WTC11 (cell line): ENCODE measurements at regions not wholly inside any gene's neighbourhood (a gene's known extent, or its start where the extent isn't known, plus 50 kb on each side); places are given as distances from the start of the nearest gene placed in this dataset.

ENCODE experiments used
- TEAD4 ChIP-seq: sonication (generic); formaldehyde crosslinking; IDR thresholded peaks from 2 replicates; pipeline ENCODE4 v1.8.0; 2022; ENCODE audit warnings: mild to moderate bottlenecking, missing genetic modification reagents
- ZNF281 ChIP-seq: sonication (generic); formaldehyde crosslinking; IDR thresholded peaks from 2 replicates; pipeline ENCODE4 v1.8.0; 2023; ENCODE audit warnings: mild to moderate bottlenecking, missing genetic modification reagents
- TF ChIP-seq, protein P1 (sequence below): fragments of 200-600 bp; IDR thresholded peaks from 2 replicates; pipeline ENCODE4 v1.8.0; 2022; ENCODE audit warnings: antibody characterized with exemption

- TF ChIP-seq, protein P1, sequence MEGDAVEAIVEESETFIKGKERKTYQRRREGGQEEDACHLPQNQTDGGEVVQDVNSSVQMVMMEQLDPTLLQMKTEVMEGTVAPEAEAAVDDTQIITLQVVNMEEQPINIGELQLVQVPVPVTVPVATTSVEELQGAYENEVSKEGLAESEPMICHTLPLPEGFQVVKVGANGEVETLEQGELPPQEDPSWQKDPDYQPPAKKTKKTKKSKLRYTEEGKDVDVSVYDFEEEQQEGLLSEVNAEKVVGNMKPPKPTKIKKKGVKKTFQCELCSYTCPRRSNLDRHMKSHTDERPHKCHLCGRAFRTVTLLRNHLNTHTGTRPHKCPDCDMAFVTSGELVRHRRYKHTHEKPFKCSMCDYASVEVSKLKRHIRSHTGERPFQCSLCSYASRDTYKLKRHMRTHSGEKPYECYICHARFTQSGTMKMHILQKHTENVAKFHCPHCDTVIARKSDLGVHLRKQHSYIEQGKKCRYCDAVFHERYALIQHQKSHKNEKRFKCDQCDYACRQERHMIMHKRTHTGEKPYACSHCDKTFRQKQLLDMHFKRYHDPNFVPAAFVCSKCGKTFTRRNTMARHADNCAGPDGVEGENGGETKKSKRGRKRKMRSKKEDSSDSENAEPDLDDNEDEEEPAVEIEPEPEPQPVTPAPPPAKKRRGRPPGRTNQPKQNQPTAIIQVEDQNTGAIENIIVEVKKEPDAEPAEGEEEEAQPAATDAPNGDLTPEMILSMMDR, result no peak
- no peak for TF ChIP-seq ZNF281
- TF ChIP-seq TEAD4 (CRISPR knock-in tag), result no peak
Observed at GRCh38 chr9:104984542-104984941, 56.6 kb upstream of the ABCA1 start.
